IMR-90 (cell line): ENCODE measurements at regions not wholly inside any gene's neighbourhood (a gene's known extent, or its start where the extent isn't known, plus 50 kb on each side); places are given as distances from the start of the nearest gene placed in this dataset.

ENCODE experiments used
- ATAC-seq: fragments of 200-7000 bp; cut with Tn5 transposase; 2 replicates; pipeline ENCODE4 v1.9.1; 2020; ENCODE audit warnings: low read depth, mild to moderate bottlenecking, moderate library complexity
- BruUV-seq: library from RNA; stranded (reverse); fragments of 400-500 nt; replicated peaks from 2 replicates; lab custom pipeline; 2021; lab: Mats Ljungman, UMichigan
- CTCF ChIA-PET: fragments of 300-600 bp; formaldehyde crosslinking; extraction: SDS; loops from one replicate; lab custom pipeline; 2021; ENCODE audit warnings: antibody characterized with exemption; lab: Yijun Ruan, JAX
- POLR2A ChIA-PET: fragments of 300-600 bp; sonication (Branson Sonifier 250); formaldehyde crosslinking; loops from one replicate; lab custom pipeline; 2022; ENCODE audit warnings: antibody characterized with exemption; ENCODE audit not compliant: unreplicated experiment; lab: Charles Lee
- DNase-seq: peaks from one replicate; pipeline ENCODE4 v3.0.0; 2013
- H2AFZ ChIP-seq: replicated peaks from 2 replicates; pipeline ENCODE3; 2013; ENCODE audit warnings: low read length, mild to moderate bottlenecking; ENCODE audit not compliant: poor library complexity
- H2AK5ac ChIP-seq: 2 replicates; pipeline ENCODE4 v1.6.1; 2013; ENCODE audit warnings: low read depth, low read length, inconsistent platforms
- H2AK9ac ChIP-seq: replicated peaks from 2 replicates; pipeline ENCODE3; 2013; ENCODE audit warnings: mild to moderate bottlenecking, low read depth, low read length, moderate library complexity; ENCODE audit not compliant: poor library complexity
- H2BK120ac ChIP-seq: 2 replicates; pipeline ENCODE4 v1.6.1; 2013; ENCODE audit warnings: low read depth, low read length, inconsistent platforms
- H2BK15ac ChIP-seq: 3 replicates; pipeline ENCODE4 v1.6.1; 2013; ENCODE audit warnings: low read depth, low read length, inconsistent platforms
- H2BK20ac ChIP-seq: 2 replicates; pipeline ENCODE4 v1.6.1; 2013; ENCODE audit warnings: low read depth, mild to moderate bottlenecking, inconsistent platforms, low read length, moderate library complexity
- H2BK5ac ChIP-seq: 2 replicates; pipeline ENCODE4 v1.6.1; 2013; ENCODE audit warnings: mild to moderate bottlenecking, low read depth, low read length, inconsistent platforms; ENCODE audit not compliant: poor library complexity, severe bottlenecking
- H3K14ac ChIP-seq: replicated peaks from 2 replicates; pipeline ENCODE4 v1.6.1; 2013; ENCODE audit warnings: low read depth, low read length, inconsistent platforms
- H3K18ac ChIP-seq: 2 replicates; pipeline ENCODE4 v1.6.1; 2013; ENCODE audit warnings: low read depth, low read length, control low read depth
- H3K23ac ChIP-seq: 2 replicates; pipeline ENCODE4 v1.6.1; 2013; ENCODE audit warnings: low read depth, low read length, inconsistent platforms
- H3K27ac ChIP-seq: 2 replicates; pipeline ENCODE4 v1.5.1; 2013; ENCODE audit warnings: mild to moderate bottlenecking, control low read depth, low read length; ENCODE audit not compliant: insufficient read depth
- H3K27me3 ChIP-seq: 2 replicates; pipeline ENCODE4 v1.6.1; 2013; ENCODE audit warnings: low read length; ENCODE audit not compliant: control insufficient read depth, insufficient read depth
- H3K36me3 ChIP-seq: 2 replicates; pipeline ENCODE4 v1.6.1; 2013; ENCODE audit warnings: low read length, mixed read lengths; ENCODE audit not compliant: control insufficient read depth, insufficient read depth
- H3K4ac ChIP-seq: 2 replicates; pipeline ENCODE4 v1.6.1; 2013; ENCODE audit warnings: low read depth, low read length, inconsistent platforms
- H3K4me1 ChIP-seq: 2 replicates; pipeline ENCODE4 v1.6.1; 2013; ENCODE audit warnings: low read length, mixed read lengths; ENCODE audit not compliant: control insufficient read depth, insufficient read depth
- H3K4me2 ChIP-seq: 2 replicates; pipeline ENCODE4 v1.6.1; 2013; ENCODE audit warnings: low read depth, mild to moderate bottlenecking, control low read depth, low read length, moderate library complexity
- H3K4me3 ChIP-seq: 2 replicates; pipeline ENCODE4 v1.5.1; 2013; ENCODE audit warnings: low read depth, mild to moderate bottlenecking, control low read depth, low read length, moderate library complexity; ENCODE audit not compliant: insufficient read depth
- H3K56ac ChIP-seq: 2 replicates; pipeline ENCODE4 v1.6.1; 2013; ENCODE audit warnings: low read length, inconsistent platforms; ENCODE audit not compliant: insufficient read depth; ENCODE audit errors: extremely low read depth
- H3K79me1 ChIP-seq, 2 experiments: 2 replicates each; pipeline ENCODE4 v1.6.1; 2013; ENCODE audit warnings: low read length in 2 of 2, inconsistent platforms in 1 of 2, low read depth in 1 of 2
- H3K9ac ChIP-seq: 2 replicates; pipeline ENCODE4 v1.6.1; 2013; ENCODE audit warnings: low read depth, low read length, control low read depth
- H3K9me1 ChIP-seq: 2 replicates; pipeline ENCODE4 v1.6.1; 2013; ENCODE audit warnings: low read length, inconsistent platforms; ENCODE audit not compliant: insufficient read depth
- H3K9me3 ChIP-seq: 2 replicates; pipeline ENCODE4 v1.6.1; 2013; ENCODE audit warnings: low read length; ENCODE audit not compliant: control insufficient read depth, insufficient read depth
- H4K20me1 ChIP-seq: 2 replicates; pipeline ENCODE4 v1.6.1; 2013; ENCODE audit warnings: low read length, inconsistent platforms; ENCODE audit not compliant: insufficient read depth
- H4K5ac ChIP-seq: 2 replicates; pipeline ENCODE4 v1.6.1; 2013; ENCODE audit warnings: mild to moderate bottlenecking, low read depth, low read length, control low read depth
- H4K8ac ChIP-seq, 2 experiments: 2 replicates each; pipeline ENCODE4 v1.6.1; 2013; ENCODE audit warnings: low read depth in 2 of 2, low read length in 2 of 2, control low read depth in 1 of 2, inconsistent platforms in 1 of 2
- H4K91ac ChIP-seq: 2 replicates; pipeline ENCODE4 v1.6.1; 2013; ENCODE audit warnings: low read depth, low read length, inconsistent platforms; ENCODE audit not compliant: insufficient read depth
- BHLHE40 ChIP-seq: fragments of 150-350 bp; IDR thresholded peaks from 2 replicates; pipeline ENCODE4 v1.6.1; 2016; ENCODE audit warnings: mild to moderate bottlenecking, low read depth, low read length
- CEBPB ChIP-seq: IDR thresholded peaks from 2 replicates; pipeline ENCODE4 v1.6.1; 2012; ENCODE audit warnings: low read depth, low read length, improper control_type of control experiment
- CHD1 ChIP-seq: IDR thresholded peaks from 2 replicates; pipeline ENCODE4 v1.6.1; 2012; ENCODE audit warnings: low read depth, low read length, improper control_type of control experiment
- FOS ChIP-seq: fragments of 150-350 bp; IDR thresholded peaks from 2 replicates; pipeline ENCODE4 v1.6.1; 2016; ENCODE audit warnings: low read depth, low read length
- MAFK ChIP-seq: IDR thresholded peaks from 2 replicates; pipeline ENCODE4 v1.6.1; 2012; ENCODE audit warnings: low read depth, low read length, improper control_type of control experiment
- MAZ ChIP-seq: IDR thresholded peaks from 2 replicates; pipeline ENCODE4 v1.6.1; 2012; ENCODE audit warnings: low read depth, mild to moderate bottlenecking, low read length, improper control_type of control experiment, moderate library complexity, borderline replicate concordance
- MXI1 ChIP-seq: IDR thresholded peaks from 2 replicates; pipeline ENCODE4 v1.6.1; 2012; ENCODE audit warnings: low read depth, mild to moderate bottlenecking, low read length, moderate library complexity, borderline replicate concordance
- NFE2L2 ChIP-seq: fragments of 150-350 bp; IDR thresholded peaks from 2 replicates; pipeline ENCODE4 v1.6.1; 2016; ENCODE audit warnings: low read depth, mild to moderate bottlenecking, low read length
- POLR2A ChIP-seq: IDR thresholded peaks from 2 replicates; pipeline ENCODE4 v1.6.1; 2012; ENCODE audit warnings: mild to moderate bottlenecking, low read depth, low read length
- RAD21 ChIP-seq: IDR thresholded peaks from 2 replicates; pipeline ENCODE4 v1.6.1; 2012; ENCODE audit warnings: low read length, improper control_type of control experiment
- RCOR1 ChIP-seq: IDR thresholded peaks from 2 replicates; pipeline ENCODE4 v1.6.1; 2012; ENCODE audit warnings: mild to moderate bottlenecking, low read length, improper control_type of control experiment; ENCODE audit not compliant: insufficient replicate concordance
- RFX5 ChIP-seq: IDR thresholded peaks from 2 replicates; pipeline ENCODE4 v1.8.0; 2012; ENCODE audit warnings: low read depth, mild to moderate bottlenecking, low read length, moderate library complexity
- SMC3 ChIP-seq: fragments of 150-350 bp; IDR thresholded peaks from 2 replicates; pipeline ENCODE4 v1.6.1; 2016; ENCODE audit warnings: low read depth, mild to moderate bottlenecking, antibody characterized with exemption, low read length, moderate library complexity
- WGBS, 2 experiments: methylation state at CpG; one replicate each; pipeline versions ENCODE4 v1.1.5 to v1.1.7; 2013; ENCODE audit warnings: missing lambda C conversion rate in 2 of 2; ENCODE audit not compliant: insufficient read length in 1 of 2; ENCODE audit errors: extremely low coverage in 2 of 2; 5-methylcytosine and 5-hydroxymethylcytosine counted together
- dilution Hi-C: fragments of 300-500 bp; cut with HindIII; formaldehyde crosslinking; loops from one replicate; pipeline ENCODE4 v1.14.3; 2018; ENCODE audit warnings: low sequenced_read_pairs; ENCODE audit not compliant: unreplicated experiment
- in situ Hi-C: fragments of 300-500 bp; cut with MboI; formaldehyde crosslinking; loops from 3 replicates; pipeline ENCODE4 v1.14.3; 2019; ENCODE audit warnings: low sequenced_read_pairs, inconsistent platforms, mixed read lengths
- intact Hi-C: fragments of 100-400 bp; cut with micrococcal nuclease; formaldehyde crosslinking; loops from 2 replicates; pipeline ENCODE4 v1.10.0; 2022
- TF ChIP-seq, protein P1 (sequence below): fragments of 150-350 bp; IDR thresholded peaks from 2 replicates; pipeline ENCODE4 v1.6.1; 2016; ENCODE audit warnings: low read depth, mild to moderate bottlenecking, low read length, moderate library complexity, borderline replicate concordance
- TF ChIP-seq, protein P2 (sequence below): conservative IDR thresholded peaks from 2 replicates; pipeline ENCODE4 v1.5.1; 2012; ENCODE audit warnings: mild to moderate bottlenecking, low read depth, low read length, improper control_type of control experiment
- TF ChIP-seq, protein P3 (sequence below): fragments of 150-350 bp; IDR thresholded peaks from 2 replicates; pipeline ENCODE4 v1.6.1; 2017; ENCODE audit warnings: mild to moderate bottlenecking, antibody characterized with exemption, low read length, low read depth

DNA sequence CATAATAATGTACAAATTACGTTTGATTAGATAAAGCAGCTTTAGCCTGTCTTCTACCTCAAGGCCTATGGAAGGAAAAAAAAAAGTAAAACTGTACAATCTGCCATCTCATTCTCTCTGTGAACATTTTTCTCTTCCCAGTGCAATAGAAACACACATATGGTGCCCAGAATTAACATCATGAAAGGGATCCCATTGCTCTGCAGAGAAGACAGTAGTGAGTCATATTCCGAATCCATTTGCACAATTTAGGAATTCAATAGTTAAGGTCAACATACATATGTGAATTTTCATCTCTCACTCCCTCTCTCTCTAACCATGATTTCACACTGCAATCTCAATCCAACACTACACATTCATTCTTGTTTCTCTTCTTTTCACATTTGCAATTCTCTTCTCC is 640.9 kb upstream of the SOX11 start:
- H3K79me1 ChIP-seq = no peaks in the 10 kb centered on the region
- no peak overlapping the region for H3K27ac ChIP-seq
- no peak overlapping the region for H2BK15ac ChIP-seq
- in situ Hi-C loops = no loop called here
- no peak overlapping the region for H3K56ac ChIP-seq
- no peak overlapping the region for H2BK5ac ChIP-seq
- TF ChIP-seq RCOR1 (no peak), NFE2L2 (no peak), FOS (no peak), BHLHE40 (no peak), SMC3 (no peak), CEBPB (no peak), MAFK (no peak), CHD1 (no peak), MAZ (no peak), RAD21 (no peak), MXI1 (no peak), POLR2A (no peak), RFX5 (no peak)
- TF ChIP-seq, protein P1, sequence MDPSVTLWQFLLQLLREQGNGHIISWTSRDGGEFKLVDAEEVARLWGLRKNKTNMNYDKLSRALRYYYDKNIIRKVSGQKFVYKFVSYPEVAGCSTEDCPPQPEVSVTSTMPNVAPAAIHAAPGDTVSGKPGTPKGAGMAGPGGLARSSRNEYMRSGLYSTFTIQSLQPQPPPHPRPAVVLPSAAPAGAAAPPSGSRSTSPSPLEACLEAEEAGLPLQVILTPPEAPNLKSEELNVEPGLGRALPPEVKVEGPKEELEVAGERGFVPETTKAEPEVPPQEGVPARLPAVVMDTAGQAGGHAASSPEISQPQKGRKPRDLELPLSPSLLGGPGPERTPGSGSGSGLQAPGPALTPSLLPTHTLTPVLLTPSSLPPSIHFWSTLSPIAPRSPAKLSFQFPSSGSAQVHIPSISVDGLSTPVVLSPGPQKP = no peak
- TF ChIP-seq, protein P2, sequence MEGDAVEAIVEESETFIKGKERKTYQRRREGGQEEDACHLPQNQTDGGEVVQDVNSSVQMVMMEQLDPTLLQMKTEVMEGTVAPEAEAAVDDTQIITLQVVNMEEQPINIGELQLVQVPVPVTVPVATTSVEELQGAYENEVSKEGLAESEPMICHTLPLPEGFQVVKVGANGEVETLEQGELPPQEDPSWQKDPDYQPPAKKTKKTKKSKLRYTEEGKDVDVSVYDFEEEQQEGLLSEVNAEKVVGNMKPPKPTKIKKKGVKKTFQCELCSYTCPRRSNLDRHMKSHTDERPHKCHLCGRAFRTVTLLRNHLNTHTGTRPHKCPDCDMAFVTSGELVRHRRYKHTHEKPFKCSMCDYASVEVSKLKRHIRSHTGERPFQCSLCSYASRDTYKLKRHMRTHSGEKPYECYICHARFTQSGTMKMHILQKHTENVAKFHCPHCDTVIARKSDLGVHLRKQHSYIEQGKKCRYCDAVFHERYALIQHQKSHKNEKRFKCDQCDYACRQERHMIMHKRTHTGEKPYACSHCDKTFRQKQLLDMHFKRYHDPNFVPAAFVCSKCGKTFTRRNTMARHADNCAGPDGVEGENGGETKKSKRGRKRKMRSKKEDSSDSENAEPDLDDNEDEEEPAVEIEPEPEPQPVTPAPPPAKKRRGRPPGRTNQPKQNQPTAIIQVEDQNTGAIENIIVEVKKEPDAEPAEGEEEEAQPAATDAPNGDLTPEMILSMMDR = no peak
- TF ChIP-seq, protein P3, sequence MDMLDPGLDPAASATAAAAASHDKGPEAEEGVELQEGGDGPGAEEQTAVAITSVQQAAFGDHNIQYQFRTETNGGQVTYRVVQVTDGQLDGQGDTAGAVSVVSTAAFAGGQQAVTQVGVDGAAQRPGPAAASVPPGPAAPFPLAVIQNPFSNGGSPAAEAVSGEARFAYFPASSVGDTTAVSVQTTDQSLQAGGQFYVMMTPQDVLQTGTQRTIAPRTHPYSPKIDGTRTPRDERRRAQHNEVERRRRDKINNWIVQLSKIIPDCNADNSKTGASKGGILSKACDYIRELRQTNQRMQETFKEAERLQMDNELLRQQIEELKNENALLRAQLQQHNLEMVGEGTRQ = no peak
- no peak overlapping the region for H3K9ac ChIP-seq
- H3K4me2 ChIP-seq = no peak overlapping the region
- H2AK9ac ChIP-seq = no peak overlapping the region
- DNase-seq (no peak), ATAC-seq (no peak)
- H4K8ac ChIP-seq = no peak overlapping the region
- H2BK20ac ChIP-seq = no peak overlapping the region
- no peak overlapping the region for H4K91ac ChIP-seq
- H2AK5ac ChIP-seq = no peak overlapping the region
- no peak overlapping the region for H3K14ac ChIP-seq
- ChIA-PET POLR2A (no interaction called here), CTCF (no interaction called here)
- intact Hi-C loops = no loop called here
- H4K20me1 ChIP-seq = no peaks in the 10 kb centered on the region
- H3K4me1 ChIP-seq = no peaks in the 10 kb centered on the region
- no TSS peak for BruUV-seq
- no peak overlapping the region for H3K18ac ChIP-seq
- no peak overlapping the region for H3K4ac ChIP-seq
- no peak overlapping the region for H4K5ac ChIP-seq
- H3K9me1 ChIP-seq = no peaks in the 10 kb centered on the region
- H3K36me3 ChIP-seq = no peaks in the 10 kb centered on the region
- no peaks in the 10 kb centered on the region for H3K27me3 ChIP-seq
- H2AFZ ChIP-seq = no peak overlapping the region
- H2BK120ac ChIP-seq = no peak overlapping the region
- H3K4me3 ChIP-seq = no peak overlapping the region
- H3K23ac ChIP-seq = no peak overlapping the region
- dilution Hi-C loops = no loop called here
- peaks cover 10% of the 10 kb centered on the region for H3K9me3 ChIP-seq
- 50% methylated on average over 1 of the region's 2 CpGs; no CpG with 5 or more reads in 1 of the 2 experiments for WGBS, 2 experiments
